ENCODE measurements at regions not wholly inside any gene's neighbourhood (a gene's known extent, or its start where the extent isn't known, plus 50 kb on each side); places are given as distances from the start of the nearest gene placed in this dataset.

GRCh38 chr12:60830381-60830780, 1234.6 kb downstream of the SLC16A7 start:
- no peaks in the 10 kb centered on the region for H3K36me3 ChIP-seq (ENCODE audit: control insufficient read depth in 4 of 4, insufficient read depth in 3 of 4, low read depth in 1 of 4, low read length in 3 of 4)
- no peaks in the 10 kb centered on the region for H3K4me1 ChIP-seq (ENCODE audit: control insufficient read depth in 4 of 4, insufficient read depth in 4 of 4, low read length in 3 of 4)
- TF ChIP-seq HNF4G (IDR thresholded peaks at IDR 0.05) (no peak), ZBTB33 (IDR thresholded peaks at IDR 0.05) (no peak), EGR1 (IDR thresholded peaks at IDR 0.05; ENCODE audit: low read depth in 2 of 2) (no peak), FOXA1 (IDR thresholded peaks at IDR 0.05) (no peak), MAX (IDR thresholded peaks at IDR 0.05) (no peak), JUND (IDR thresholded peaks at IDR 0.05) (no peak), SP1 (IDR thresholded peaks at IDR 0.05) (no peak), FOXA2 (IDR thresholded peaks at IDR 0.05) (no peak), CTCF (IDR thresholded peaks at IDR 0.05; ENCODE audit: low read depth, low read length, missing input control) (no peak), RAD21 (IDR thresholded peaks at IDR 0.05) (no peak), NR2F2 (IDR thresholded peaks at IDR 0.05) (no peak)
- no peaks in the 10 kb centered on the region for H3K9me3 ChIP-seq (ENCODE audit: control insufficient read depth in 4 of 4, low read length in 3 of 4)
- no peak for DNase-seq (ENCODE audit: low spot score)
- H3K27me3 ChIP-seq (ENCODE audit: control insufficient read depth in 4 of 4, insufficient read depth in 4 of 4, low read length in 3 of 4): no peaks in the 10 kb centered on the region
- no peak overlapping the region for H3K4me3 ChIP-seq (ENCODE audit: low read depth in 1 of 3, low read length in 3 of 3)
- no peak overlapping the region for H3K27ac ChIP-seq (ENCODE audit: low read depth in 1 of 2, low read length in 2 of 2)
- H3K9ac ChIP-seq (ENCODE audit: low read depth in 1 of 2, low read length in 2 of 2): no peak overlapping the region
- WGBS: 63% methylated on average over 2 of the region's 2 CpGs

GRCh38 chr12:60832290-60832689, 1236.5 kb downstream of the SLC16A7 start:
- Histone ChIP-seq H3K9me3 (ENCODE audit: control insufficient read depth in 4 of 4, low read length in 3 of 4) (no peaks in the 10 kb centered on the region), H3K4me1 (ENCODE audit: control insufficient read depth in 4 of 4, insufficient read depth in 4 of 4, low read length in 3 of 4) (no peaks in the 10 kb centered on the region), H3K36me3 (ENCODE audit: control insufficient read depth in 4 of 4, insufficient read depth in 3 of 4, low read depth in 1 of 4, low read length in 3 of 4) (no peaks in the 10 kb centered on the region), H3K4me3 (ENCODE audit: low read depth in 1 of 3, low read length in 3 of 3) (no peak overlapping the region), H3K27ac (ENCODE audit: low read depth in 1 of 2, low read length in 2 of 2) (no peak overlapping the region), H3K9ac (ENCODE audit: low read depth in 1 of 2, low read length in 2 of 2) (no peak overlapping the region), H3K27me3 (ENCODE audit: control insufficient read depth in 4 of 4, insufficient read depth in 4 of 4, low read length in 3 of 4) (no peaks in the 10 kb centered on the region)
- no peak for TF ChIP-seq HNF4A (conservative IDR thresholded peaks at IDR 0.05)
- 89% methylated on average over 4 of the region's 4 CpGs for WGBS
- DNase-seq (ENCODE audit: low spot score): no peak

- no peaks in the 10 kb centered on the region for H3K4me1 ChIP-seq (ENCODE audit: control insufficient read depth in 4 of 4, insufficient read depth in 4 of 4, low read length in 3 of 4)
- TF ChIP-seq ATF3 (IDR thresholded peaks at IDR 0.05) (no peak), REST (IDR thresholded peaks at IDR 0.05) (no peak), TAF1 (conservative IDR thresholded peaks at IDR 0.05) (no peak), MAX (IDR thresholded peaks at IDR 0.05) (no peak)
- no peaks in the 10 kb centered on the region for H3K36me3 ChIP-seq (ENCODE audit: control insufficient read depth in 4 of 4, insufficient read depth in 3 of 4, low read depth in 1 of 4, low read length in 3 of 4)
- H3K4me3 ChIP-seq (ENCODE audit: low read depth in 1 of 3, low read length in 3 of 3): no peak overlapping the region
- H3K27me3 ChIP-seq (ENCODE audit: control insufficient read depth in 4 of 4, insufficient read depth in 4 of 4, low read length in 3 of 4): no peaks in the 10 kb centered on the region
- H3K27ac ChIP-seq (ENCODE audit: low read depth in 1 of 2, low read length in 2 of 2): no peak overlapping the region
- DNase-seq (ENCODE audit: low spot score): no peak
- H3K9ac ChIP-seq (ENCODE audit: low read depth in 1 of 2, low read length in 2 of 2): no peak overlapping the region
- no peaks in the 10 kb centered on the region for H3K9me3 ChIP-seq (ENCODE audit: control insufficient read depth in 4 of 4, low read length in 3 of 4)
Measured at GRCh38 chr12:60834372-60834771, 1238.5 kb downstream of the SLC16A7 start.
